K562 (cell line): ENCODE measurements at regions not wholly inside any gene's neighbourhood (a gene's known extent, or its start where the extent isn't known, plus 50 kb on each side); places are given as distances from the start of the nearest gene placed in this dataset.

Experiments
- ARID2 ChIP-seq: fragments of 450-650 bp; IDR thresholded peaks from 2 replicates; pipeline ENCODE4 v1.6.1; 2017; ENCODE audit warnings: antibody characterized with exemption, mild to moderate bottlenecking
- CTBP1 ChIP-seq: fragments of 450-650 bp; IDR thresholded peaks from 2 replicates; pipeline ENCODE4 v1.6.1; 2016; ENCODE audit warnings: borderline replicate concordance
- SIN3A ChIP-seq, 2 experiments: fragments of 150-350 bp in 1 of 2; IDR thresholded peaks; 2 replicates each; pipeline ENCODE4 v1.6.1; 2011 to 2016; ENCODE audit warnings: borderline replicate concordance in 2 of 2, low read depth in 2 of 2, low read length in 2 of 2, mild to moderate bottlenecking in 2 of 2, moderate library complexity in 2 of 2; ENCODE audit not compliant: control insufficient read depth in 1 of 2
- TARDBP ChIP-seq: fragments of 450-650 bp; IDR thresholded peaks from 2 replicates; pipeline ENCODE4 v1.6.1; 2016
- ZNF133 ChIP-seq: fragments of 250-450 bp; sonication (Bioruptor Pico); IDR thresholded peaks from 2 replicates; pipeline ENCODE4 v1.4.0; 2020; ENCODE audit warnings: mild to moderate bottlenecking

GRCh38 chr5:175351897-175352590 lies 91.9 kb downstream of the DRD1 start:
- no peak for TF ChIP-seq ARID2
- no peak for TF ChIP-seq ZNF133 (CRISPR knock-in tag)
- no peak for TF ChIP-seq TARDBP
- no peak for TF ChIP-seq SIN3A (IDR thresholded peaks at IDR 0.05; ENCODE audit: borderline replicate concordance in 2 of 2, control insufficient read depth in 1 of 2, low read depth in 2 of 2, low read length in 2 of 2)
- TF ChIP-seq CTBP1, result no peak
